Esophagus muscularis mucosa (tissue), 3 donors: ENCODE measurements at regions not wholly inside any gene's neighbourhood (a gene's known extent, or its start where the extent isn't known, plus 50 kb on each side); places are given as distances from the start of the nearest gene placed in this dataset.

Experiments
- CTCF ChIP-seq, 3 experiments: fragments of 200-600 bp in 2 of 3; fragments of 450-650 bp in 1 of 3; sonication (generic) in 2 of 3; IDR thresholded peaks; one replicate each; pipeline ENCODE4 v1.5.1; 2017 to 2019; ENCODE audit warnings: antibody characterized with exemption in 3 of 3, mild to moderate bottlenecking in 2 of 3, moderate library complexity in 1 of 3
- POLR2AphosphoS5 ChIP-seq, 2 donors: sonication (generic); formaldehyde crosslinking; IDR thresholded peaks; one replicate each; pipeline ENCODE4 v1.6.1; 2017; ENCODE audit warnings: antibody characterized with exemption in 2 of 2

DNA sequence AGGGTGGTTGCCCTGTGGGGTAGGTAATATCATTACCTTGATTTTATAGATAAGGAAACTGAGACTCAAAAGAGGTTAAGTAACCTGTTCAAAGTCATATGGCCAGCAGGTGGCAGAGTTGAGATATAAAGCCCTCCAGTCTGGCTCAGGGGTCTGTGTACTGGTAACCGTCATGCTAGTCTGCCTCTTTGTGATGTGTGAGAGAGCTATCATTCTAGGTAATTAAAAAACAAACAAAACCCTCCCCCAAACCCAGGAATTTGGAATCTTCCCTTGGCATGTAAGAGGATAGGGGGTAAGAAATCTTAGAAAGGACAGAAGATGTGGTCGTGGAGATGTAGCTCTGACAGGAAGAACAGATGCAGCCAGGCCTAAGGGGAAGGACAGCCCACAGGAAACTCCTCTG, 206.0 kb downstream of the CDC5L start:
- TF ChIP-seq CTCF (IDR thresholded peaks at IDR 0.05) (peak; percentile 34 to 46 (median 37)), POLR2AphosphoS5 (IDR thresholded peaks at IDR 0.05) (no peak)
